NB4 (cell line): ENCODE measurements at regions not wholly inside any gene's neighbourhood (a gene's known extent, or its start where the extent isn't known, plus 50 kb on each side); places are given as distances from the start of the nearest gene placed in this dataset.

Experiments
- MYC ChIP-seq: IDR thresholded peaks from 2 replicates; pipeline ENCODE4 v1.6.1; 2011; ENCODE audit warnings: low read depth, low read length
- POLR2A ChIP-seq: IDR thresholded peaks from 2 replicates; pipeline ENCODE4 v1.6.1; 2011; ENCODE audit warnings: mild to moderate bottlenecking; ENCODE audit not compliant: insufficient read length; ENCODE audit errors: extremely low read depth
- TF ChIP-seq, protein P1 (sequence below): IDR thresholded peaks from one replicate; pipeline ENCODE4 v1.5.1; 2012; ENCODE audit warnings: low read depth, low read length
- TF ChIP-seq, protein P2 (sequence below): IDR thresholded peaks from 2 replicates; pipeline ENCODE4 v1.6.1; 2011; ENCODE audit warnings: low read depth, low read length

DNA sequence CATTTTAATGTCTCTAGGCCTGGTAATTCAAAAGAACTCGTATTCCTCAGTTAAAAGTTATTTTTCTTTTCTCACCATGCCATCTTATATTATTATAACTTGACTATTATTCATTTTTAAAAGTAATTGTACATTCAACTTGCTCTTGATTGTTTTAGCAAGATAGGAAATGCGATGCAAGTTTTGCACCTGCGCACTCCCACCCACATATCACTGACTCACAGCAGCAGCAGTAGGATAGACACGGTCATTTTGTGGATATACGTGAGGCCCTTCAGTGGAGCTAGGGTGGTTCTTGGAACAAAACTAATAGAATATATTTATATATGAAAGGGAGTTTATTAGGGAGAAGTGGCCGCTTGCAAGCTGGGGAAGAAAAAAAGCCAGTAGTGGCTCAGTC, 95.5 kb upstream of the UBE3A start:
- TF ChIP-seq, protein P1, sequence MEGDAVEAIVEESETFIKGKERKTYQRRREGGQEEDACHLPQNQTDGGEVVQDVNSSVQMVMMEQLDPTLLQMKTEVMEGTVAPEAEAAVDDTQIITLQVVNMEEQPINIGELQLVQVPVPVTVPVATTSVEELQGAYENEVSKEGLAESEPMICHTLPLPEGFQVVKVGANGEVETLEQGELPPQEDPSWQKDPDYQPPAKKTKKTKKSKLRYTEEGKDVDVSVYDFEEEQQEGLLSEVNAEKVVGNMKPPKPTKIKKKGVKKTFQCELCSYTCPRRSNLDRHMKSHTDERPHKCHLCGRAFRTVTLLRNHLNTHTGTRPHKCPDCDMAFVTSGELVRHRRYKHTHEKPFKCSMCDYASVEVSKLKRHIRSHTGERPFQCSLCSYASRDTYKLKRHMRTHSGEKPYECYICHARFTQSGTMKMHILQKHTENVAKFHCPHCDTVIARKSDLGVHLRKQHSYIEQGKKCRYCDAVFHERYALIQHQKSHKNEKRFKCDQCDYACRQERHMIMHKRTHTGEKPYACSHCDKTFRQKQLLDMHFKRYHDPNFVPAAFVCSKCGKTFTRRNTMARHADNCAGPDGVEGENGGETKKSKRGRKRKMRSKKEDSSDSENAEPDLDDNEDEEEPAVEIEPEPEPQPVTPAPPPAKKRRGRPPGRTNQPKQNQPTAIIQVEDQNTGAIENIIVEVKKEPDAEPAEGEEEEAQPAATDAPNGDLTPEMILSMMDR: no peak
- TF ChIP-seq POLR2A (no peak), MYC (no peak)
- TF ChIP-seq, protein P2, sequence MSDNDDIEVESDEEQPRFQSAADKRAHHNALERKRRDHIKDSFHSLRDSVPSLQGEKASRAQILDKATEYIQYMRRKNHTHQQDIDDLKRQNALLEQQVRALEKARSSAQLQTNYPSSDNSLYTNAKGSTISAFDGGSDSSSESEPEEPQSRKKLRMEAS: no peak
